ENCODE measurements at regions not wholly inside any gene's neighbourhood (a gene's known extent, or its start where the extent isn't known, plus 50 kb on each side); places are given as distances from the start of the nearest gene placed in this dataset.

GRCh38 chr3:34399401-34399800 is 601.0 kb downstream of the PDCD6IP start:
- TF ChIP-seq CTCF (conservative IDR thresholded peaks at IDR 0.05) (no peak), EZH2 (IDR thresholded peaks at IDR 0.05; ENCODE audit: low read depth) (no peak)
